RWPE2 (cell line): ENCODE measurements at regions not wholly inside any gene's neighbourhood (a gene's known extent, or its start where the extent isn't known, plus 50 kb on each side); places are given as distances from the start of the nearest gene placed in this dataset.

Experiments
- ATAC-seq: fragments of 200-7000 bp; cut with Tn5 transposase; 3 replicates; pipeline ENCODE4 v1.9.1; 2021; ENCODE audit warnings: low read depth
- DNase-seq: peaks from one replicate; pipeline ENCODE4 v3.0.0-alpha.2; 2020; ENCODE audit warnings: low spot score
- H3K27ac ChIP-seq: fragments of 450-650 bp; 2 replicates; pipeline ENCODE4 v1.5.1; 2017; ENCODE audit warnings: mild to moderate bottlenecking; ENCODE audit not compliant: poor library complexity, severe bottlenecking
- H3K27me3 ChIP-seq: fragments of 250-450 bp; sonication (Bioruptor Pico); 2 replicates; pipeline ENCODE4 v1.5.1; 2021; ENCODE audit warnings: mild to moderate bottlenecking, moderate library complexity; ENCODE audit not compliant: insufficient read depth, poor library complexity, severe bottlenecking
- H3K36me3 ChIP-seq: fragments of 250-450 bp; sonication (Bioruptor Pico); 2 replicates; pipeline ENCODE4 v1.5.1; 2020; ENCODE audit warnings: low read depth, mild to moderate bottlenecking, moderate library complexity
- H3K4me1 ChIP-seq: fragments of 250-450 bp; sonication (Bioruptor Pico); 2 replicates; pipeline ENCODE4 v1.5.1; 2021; ENCODE audit warnings: mild to moderate bottlenecking, moderate library complexity; ENCODE audit not compliant: insufficient read depth, poor library complexity, severe bottlenecking
- H3K4me3 ChIP-seq: fragments of 250-450 bp; sonication (Bioruptor Pico); 2 replicates; pipeline ENCODE4 v1.5.1; 2021; ENCODE audit warnings: mild to moderate bottlenecking, moderate library complexity; ENCODE audit not compliant: severe bottlenecking
- H3K9me3 ChIP-seq: fragments of 250-450 bp; sonication (Bioruptor Pico); 2 replicates; pipeline ENCODE4 v1.5.1; 2021; ENCODE audit warnings: mild to moderate bottlenecking, moderate library complexity; ENCODE audit not compliant: severe bottlenecking
- TF ChIP-seq, protein P1 (sequence below): fragments of 450-650 bp; IDR thresholded peaks from one replicate; pipeline ENCODE4 v1.5.1; 2017; ENCODE audit warnings: mild to moderate bottlenecking, moderate library complexity; ENCODE audit not compliant: poor library complexity, severe bottlenecking

DNA sequence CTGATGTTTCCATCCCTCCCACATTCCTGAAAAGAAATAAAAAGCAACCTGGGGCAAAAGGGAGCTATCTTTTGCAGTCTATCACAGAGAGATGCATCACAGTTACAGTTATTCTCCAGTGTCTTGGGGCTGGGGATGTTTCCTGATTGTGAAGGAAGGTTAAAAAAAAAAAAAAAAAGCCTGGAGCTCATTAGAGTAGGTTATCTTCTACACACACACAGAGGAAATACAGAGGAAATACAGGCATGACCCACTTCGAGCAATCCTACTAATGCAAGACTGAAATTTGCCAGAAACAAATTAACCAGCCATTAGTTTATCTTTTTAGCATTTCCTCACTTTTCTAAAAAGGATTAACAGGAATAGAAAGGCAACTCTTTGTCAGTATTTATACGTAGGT lies 89.4 kb upstream of the CLMP start:
- H3K27me3 ChIP-seq, result peaks cover 7% of the 10 kb centered on the region
- no peaks in the 10 kb centered on the region for H3K9me3 ChIP-seq
- H3K4me3 ChIP-seq, result no peak overlapping the region
- TF ChIP-seq, protein P1, sequence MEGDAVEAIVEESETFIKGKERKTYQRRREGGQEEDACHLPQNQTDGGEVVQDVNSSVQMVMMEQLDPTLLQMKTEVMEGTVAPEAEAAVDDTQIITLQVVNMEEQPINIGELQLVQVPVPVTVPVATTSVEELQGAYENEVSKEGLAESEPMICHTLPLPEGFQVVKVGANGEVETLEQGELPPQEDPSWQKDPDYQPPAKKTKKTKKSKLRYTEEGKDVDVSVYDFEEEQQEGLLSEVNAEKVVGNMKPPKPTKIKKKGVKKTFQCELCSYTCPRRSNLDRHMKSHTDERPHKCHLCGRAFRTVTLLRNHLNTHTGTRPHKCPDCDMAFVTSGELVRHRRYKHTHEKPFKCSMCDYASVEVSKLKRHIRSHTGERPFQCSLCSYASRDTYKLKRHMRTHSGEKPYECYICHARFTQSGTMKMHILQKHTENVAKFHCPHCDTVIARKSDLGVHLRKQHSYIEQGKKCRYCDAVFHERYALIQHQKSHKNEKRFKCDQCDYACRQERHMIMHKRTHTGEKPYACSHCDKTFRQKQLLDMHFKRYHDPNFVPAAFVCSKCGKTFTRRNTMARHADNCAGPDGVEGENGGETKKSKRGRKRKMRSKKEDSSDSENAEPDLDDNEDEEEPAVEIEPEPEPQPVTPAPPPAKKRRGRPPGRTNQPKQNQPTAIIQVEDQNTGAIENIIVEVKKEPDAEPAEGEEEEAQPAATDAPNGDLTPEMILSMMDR, result no peak
- no peaks in the 10 kb centered on the region for H3K4me1 ChIP-seq
- H3K27ac ChIP-seq, result no peak overlapping the region
- no peak for ATAC-seq
- H3K36me3 ChIP-seq, result no peaks in the 10 kb centered on the region
- no peak for DNase-seq

DNA sequence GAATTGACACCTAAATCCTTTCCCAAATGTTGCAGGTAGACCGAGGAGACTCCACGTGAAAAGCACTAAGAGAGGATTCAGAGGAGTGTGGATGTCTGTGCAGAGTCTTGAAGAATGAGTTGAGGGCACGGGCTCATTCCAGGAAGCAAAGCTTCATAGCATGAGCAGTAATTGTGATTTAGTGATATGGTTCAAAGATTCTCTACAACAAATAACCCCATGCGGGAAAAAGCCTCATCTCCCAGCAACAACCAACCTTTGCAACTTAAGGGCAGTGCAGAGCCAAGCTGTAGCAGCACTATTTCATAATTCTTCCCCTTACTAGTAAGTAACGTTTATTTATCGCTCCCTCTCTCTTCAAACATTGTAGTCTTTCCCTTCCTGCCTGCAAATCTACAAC lies 87.5 kb upstream of the CLMP start:
- ATAC-seq (no peak), DNase-seq (no peak)
- no peak overlapping the region for H3K27ac ChIP-seq
- no peaks in the 10 kb centered on the region for H3K4me1 ChIP-seq
- TF ChIP-seq, protein P1, result no peak
- no peaks in the 10 kb centered on the region for H3K36me3 ChIP-seq
- peaks cover 7% of the 10 kb centered on the region for H3K27me3 ChIP-seq
- no peaks in the 10 kb centered on the region for H3K9me3 ChIP-seq
- no peak overlapping the region for H3K4me3 ChIP-seq

DNA sequence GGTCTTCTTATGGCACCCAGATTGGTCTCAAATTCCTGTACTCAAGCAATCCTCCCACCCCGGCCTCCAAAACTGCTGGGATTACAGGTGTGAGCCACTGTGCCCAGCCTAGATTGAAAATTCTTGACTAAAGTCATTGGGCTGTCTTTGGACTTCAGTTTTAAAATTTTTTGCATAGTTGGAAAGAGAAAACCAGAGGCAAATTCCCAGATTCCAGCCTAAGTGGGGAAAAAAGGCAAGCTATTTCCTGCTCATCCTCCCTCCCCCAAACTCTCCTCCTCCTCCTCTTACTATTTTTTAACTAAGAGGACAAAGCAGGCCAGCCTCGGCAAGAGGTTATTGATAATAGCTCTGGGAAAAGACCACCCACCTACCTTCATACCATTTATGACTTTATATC lies 78.6 kb upstream of the CLMP start:
- TF ChIP-seq, protein P1, result no peak
- Histone ChIP-seq H3K4me3 (no peak overlapping the region), H3K9me3 (no peaks in the 10 kb centered on the region), H3K27me3 (no peaks in the 10 kb centered on the region), H3K27ac (no peak overlapping the region), H3K36me3 (no peaks in the 10 kb centered on the region), H3K4me1 (no peaks in the 10 kb centered on the region)
- DNase-seq (no peak), ATAC-seq (no peak)

DNA sequence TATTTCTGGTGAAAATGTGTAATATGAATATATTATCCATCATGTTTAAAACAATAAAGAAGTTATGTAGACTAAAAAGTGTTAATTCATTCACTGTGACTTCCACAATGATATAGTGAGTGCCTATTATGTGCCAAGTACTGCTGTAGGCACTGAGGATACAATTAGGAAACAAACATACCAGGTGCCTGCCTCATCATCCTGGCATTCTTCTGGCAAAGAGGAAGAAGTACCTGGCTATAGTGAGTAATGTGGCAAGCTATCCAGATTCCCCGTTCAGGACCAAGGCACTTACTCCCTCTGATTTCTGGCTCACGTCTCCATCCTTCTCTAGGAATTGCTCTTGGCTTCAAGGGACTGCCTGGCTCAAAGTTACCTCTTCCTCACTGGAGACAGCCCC lies 77.5 kb upstream of the CLMP start:
- Histone ChIP-seq H3K4me1 (no peaks in the 10 kb centered on the region), H3K9me3 (no peaks in the 10 kb centered on the region), H3K27me3 (no peaks in the 10 kb centered on the region), H3K4me3 (no peak overlapping the region), H3K36me3 (no peaks in the 10 kb centered on the region), H3K27ac (no peak overlapping the region)
- TF ChIP-seq, protein P1, result no peak
- no peak for DNase-seq
- peak; percentile 100 for ATAC-seq

DNA sequence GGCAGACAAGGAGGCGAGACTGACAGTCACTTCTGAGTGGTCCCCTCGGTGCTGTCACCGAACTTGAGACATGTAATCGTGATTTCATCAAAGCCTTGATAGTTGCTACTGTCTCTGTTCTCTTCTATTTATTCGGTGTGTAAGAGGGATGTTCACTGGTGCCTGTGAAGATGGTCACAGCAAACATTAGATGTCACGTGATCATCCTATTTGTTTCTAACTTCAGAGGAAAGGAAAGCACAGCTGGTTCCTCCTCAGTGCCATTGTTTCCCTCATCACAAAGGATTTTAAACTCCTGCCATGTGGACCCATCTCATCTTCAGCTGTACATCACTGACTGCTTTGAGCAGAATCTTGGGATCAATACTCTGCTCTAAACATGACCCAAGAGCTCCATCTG lies 73.1 kb upstream of the CLMP start:
- no peak overlapping the region for H3K4me3 ChIP-seq
- no peaks in the 10 kb centered on the region for H3K9me3 ChIP-seq
- peaks cover 5% of the 10 kb centered on the region for H3K4me1 ChIP-seq
- no peaks in the 10 kb centered on the region for H3K36me3 ChIP-seq
- no peak overlapping the region for H3K27ac ChIP-seq
- TF ChIP-seq, protein P1, result no peak
- DNase-seq (no peak), ATAC-seq (no peak)
- no peaks in the 10 kb centered on the region for H3K27me3 ChIP-seq
